ENCODE measurements at regions not wholly inside any gene's neighbourhood (a gene's known extent, or its start where the extent isn't known, plus 50 kb on each side); places are given as distances from the start of the nearest gene placed in this dataset.
A peak's percentile ranks its signal among the peaks of the same experiment; 100 is the strongest.
"Not testable (repeated sequence)": the region's sequence is repeated elsewhere in the genome, so short reads cannot be mapped to it uniquely, and the experiment has no call there.

GRCh38 chr16:70014915-70015314 is 63.8 kb downstream of the CLEC18A start:
- 71% methylated on average over 6 of the region's 6 CpGs for WGBS
- DNase-seq (ENCODE audit: low spot score in 2 of 2); H3K4me1 ChIP-seq; H3K9me3 ChIP-seq; H3K27ac ChIP-seq; H3K4me3 ChIP-seq; H3K27me3 ChIP-seq: not testable (repeated sequence)
- H3K36me3 ChIP-seq = peaks cover 63% of the 10 kb centered on the region

- not testable (repeated sequence) for H3K27ac ChIP-seq; H3K9me3 ChIP-seq; H3K27me3 ChIP-seq; H3K4me3 ChIP-seq; DNase-seq (ENCODE audit: low spot score in 2 of 2); H3K4me1 ChIP-seq
- WGBS = 57% methylated on average over 5 of the region's 5 CpGs
- H3K36me3 ChIP-seq = peaks cover 64% of the 10 kb centered on the region
These were observed 65.6 kb downstream of the CLEC18A start for GRCh38 chr16:70016751-70017150.

- Histone ChIP-seq H3K27ac (no peak overlapping the region), H3K4me3 (no peak overlapping the region), H3K9me3 (no peaks in the 10 kb centered on the region), H3K27me3 (no peaks in the 10 kb centered on the region), H3K4me1 (no peaks in the 10 kb centered on the region), H3K36me3 (peaks cover 62% of the 10 kb centered on the region)
- 29% methylated on average over 6 of the region's 6 CpGs for WGBS
- DNase-seq (ENCODE audit: low spot score in 2 of 2) = no peak
- TF ChIP-seq EP300 (IDR thresholded peaks at IDR 0.05) (no peak), POLR2A (IDR thresholded peaks at IDR 0.05) (no peak), CTCF (IDR thresholded peaks at IDR 0.05) (peak in 1 of 2 donors; percentile 24)
These were observed 67.1 kb downstream of the CLEC18A start for GRCh38 chr16:70018254-70018653.

GRCh38 chr16:70023207-70023606 is 72.1 kb downstream of the CLEC18A start:
- H3K27me3 ChIP-seq; H3K27ac ChIP-seq; H3K9me3 ChIP-seq; DNase-seq (ENCODE audit: low spot score in 2 of 2); H3K4me1 ChIP-seq; H3K4me3 ChIP-seq: not testable (repeated sequence)
- 69% methylated on average over 5 of the region's 5 CpGs for WGBS
- H3K36me3 ChIP-seq = peaks cover 43% of the 10 kb centered on the region

GRCh38 chr16:70023956-70024355 is 72.8 kb downstream of the CLEC18A start:
- 96% methylated on average over 5 of the region's 5 CpGs for WGBS

GRCh38 chr16:70026165-70026854 is 75.2 kb downstream of the CLEC18A start:
- Histone ChIP-seq H3K36me3 (peaks cover 28% of the 10 kb centered on the region), H3K27ac (peak overlapping the region; percentile 64)
- not testable (repeated sequence) for H3K27me3 ChIP-seq; DNase-seq (ENCODE audit: low spot score in 2 of 2); H3K9me3 ChIP-seq; H3K4me3 ChIP-seq; H3K4me1 ChIP-seq
- WGBS = 56% methylated on average over 8 of the region's 8 CpGs

More at GRCh38 chr16:70023956-70024355, 72.8 kb downstream of the CLEC18A start:
- DNase-seq (ENCODE audit: low spot score in 2 of 2); H3K4me3 ChIP-seq; H3K27me3 ChIP-seq; H3K4me1 ChIP-seq; H3K27ac ChIP-seq; H3K9me3 ChIP-seq: not testable (repeated sequence)
- peaks cover 39% of the 10 kb centered on the region for H3K36me3 ChIP-seq

GRCh38 chr16:70032906-70033305 is 81.2 kb upstream of the PDPR start:
- H3K4me3 ChIP-seq; H3K27ac ChIP-seq; H3K4me1 ChIP-seq; H3K9me3 ChIP-seq; H3K27me3 ChIP-seq; DNase-seq (ENCODE audit: low spot score in 2 of 2): not testable (repeated sequence)
- H3K36me3 ChIP-seq = peaks cover 40% of the 10 kb centered on the region
- WGBS = 90% methylated on average over 10 of the region's 10 CpGs

GRCh38 chr16:70037913-70038312 is 76.2 kb upstream of the PDPR start:
- 100% methylated on average over 1 of the region's 3 CpGs for WGBS
- H3K27me3 ChIP-seq; H3K4me1 ChIP-seq; DNase-seq (ENCODE audit: low spot score in 2 of 2); H3K9me3 ChIP-seq; H3K27ac ChIP-seq; H3K4me3 ChIP-seq: not testable (repeated sequence)
- peaks cover 54% of the 10 kb centered on the region for H3K36me3 ChIP-seq

- not testable (repeated sequence) for H3K4me3 ChIP-seq; H3K27ac ChIP-seq; H3K27me3 ChIP-seq; DNase-seq (ENCODE audit: low spot score in 2 of 2); H3K4me1 ChIP-seq; H3K9me3 ChIP-seq
- 88% methylated on average over 5 of the region's 5 CpGs for WGBS
- H3K36me3 ChIP-seq = peaks cover 34% of the 10 kb centered on the region
These were observed 73.6 kb upstream of the PDPR start for GRCh38 chr16:70040554-70040953.

GRCh38 chr16:70043538-70044067 is 70.5 kb upstream of the PDPR start:
- H3K27ac ChIP-seq; H3K9me3 ChIP-seq; DNase-seq (ENCODE audit: low spot score in 2 of 2); H3K27me3 ChIP-seq; H3K4me3 ChIP-seq; H3K4me1 ChIP-seq: not testable (repeated sequence)
- 93% methylated on average over 7 of the region's 7 CpGs for WGBS
- H3K36me3 ChIP-seq = peaks cover 19% of the 10 kb centered on the region

- DNase-seq (ENCODE audit: low spot score in 2 of 2); H3K4me1 ChIP-seq; H3K27ac ChIP-seq; H3K27me3 ChIP-seq; H3K9me3 ChIP-seq; H3K36me3 ChIP-seq; H3K4me3 ChIP-seq: not testable (repeated sequence)
- WGBS = 95% methylated on average over 2 of the region's 3 CpGs
These were observed 67.6 kb upstream of the PDPR start for GRCh38 chr16:70046560-70046959.

GRCh38 chr16:70048083-70048482 is 66.0 kb upstream of the PDPR start:
- DNase-seq (ENCODE audit: low spot score in 2 of 2); H3K9me3 ChIP-seq; H3K36me3 ChIP-seq; H3K4me1 ChIP-seq; H3K27ac ChIP-seq; H3K27me3 ChIP-seq; H3K4me3 ChIP-seq: not testable (repeated sequence)
- 68% methylated on average over 3 of the region's 3 CpGs for WGBS

GRCh38 chr16:70058056-70058455 is 56.1 kb upstream of the PDPR start:
- 0% methylated on average over 1 of the region's 2 CpGs for WGBS
- H3K4me3 ChIP-seq; DNase-seq (ENCODE audit: low spot score in 2 of 2); H3K4me1 ChIP-seq; H3K9me3 ChIP-seq; H3K27me3 ChIP-seq; H3K36me3 ChIP-seq: not testable (repeated sequence)
- H3K27ac ChIP-seq = peak overlapping the region; percentile 56

Measured in suprapubic skin (tissue), 4 donors.